ENCODE measurements at regions not wholly inside any gene's neighbourhood (a gene's known extent, or its start where the extent isn't known, plus 50 kb on each side); places are given as distances from the start of the nearest gene placed in this dataset.

GRCh38 chr2:54396798-54397197, 59.3 kb upstream of the SPTBN1 start:
- H2AFZ ChIP-seq (ENCODE audit: low read depth, low read length), result no peak overlapping the region
- no peaks in the 10 kb centered on the region for H3K9me3 ChIP-seq (ENCODE audit: low read length)
- H3K4me2 ChIP-seq (ENCODE audit: low read length), result no peak overlapping the region
- H3K9me2 ChIP-seq (ENCODE audit: insufficient read depth, low read length), result no peaks in the 10 kb centered on the region
- H3K27ac ChIP-seq (ENCODE audit: low read length), result no peak overlapping the region
- H3F3A ChIP-seq (ENCODE audit: insufficient read depth, low read length, poor library complexity, severe bottlenecking), result no peaks in the 10 kb centered on the region
- no peaks in the 10 kb centered on the region for H3K27me3 ChIP-seq (ENCODE audit: insufficient read depth, low read depth, low read length)
- no peak overlapping the region for H3K4me3 ChIP-seq (ENCODE audit: low read length)
- no peaks in the 10 kb centered on the region for H4K20me1 ChIP-seq (ENCODE audit: insufficient read depth)
- no peak for TF ChIP-seq REST (IDR thresholded peaks at IDR 0.05; ENCODE audit: borderline replicate concordance)
- no peak for TF ChIP-seq EZH2 (IDR thresholded peaks at IDR 0.05; ENCODE audit: borderline replicate concordance, insufficient read depth, low read length, poor library complexity, severe bottlenecking)
- TF ChIP-seq MXI1 (conservative IDR thresholded peaks at IDR 0.05; ENCODE audit: poor library complexity, severe bottlenecking), result no peak
- no peak for TF ChIP-seq SMC3 (conservative IDR thresholded peaks at IDR 0.05; ENCODE audit: poor library complexity)
- no peak for TF ChIP-seq POLR2AphosphoS5 (IDR thresholded peaks at IDR 0.05)
- TF ChIP-seq RAD21 (conservative IDR thresholded peaks at IDR 0.05), result no peak
- no peak for TF ChIP-seq TAF1 (IDR thresholded peaks at IDR 0.05; ENCODE audit: low read depth)
- TF ChIP-seq EP300 (conservative IDR thresholded peaks at IDR 0.05; ENCODE audit: poor library complexity, severe bottlenecking), result no peak
- TF ChIP-seq CTCF (IDR thresholded peaks at IDR 0.05; ENCODE audit: poor library complexity, severe bottlenecking), result no peak
- no peaks in the 10 kb centered on the region for H3K79me2 ChIP-seq (replicated peaks; ENCODE audit: insufficient read depth, low read length)
- no peak overlapping the region for H3K9ac ChIP-seq (ENCODE audit: low read length)
- no peaks in the 10 kb centered on the region for H3K36me3 ChIP-seq (ENCODE audit: insufficient read depth, low read length)

GRCh38 chr2:54397426-54397825, 58.7 kb upstream of the SPTBN1 start:
- TF ChIP-seq CTCF (IDR thresholded peaks at IDR 0.05; ENCODE audit: poor library complexity, severe bottlenecking), result no peak
- no peak for TF ChIP-seq POLR2AphosphoS5 (IDR thresholded peaks at IDR 0.05)
- no peak for TF ChIP-seq EP300 (conservative IDR thresholded peaks at IDR 0.05; ENCODE audit: poor library complexity, severe bottlenecking)
- no peak for TF ChIP-seq TAF1 (IDR thresholded peaks at IDR 0.05; ENCODE audit: low read depth)
- TF ChIP-seq EZH2 (IDR thresholded peaks at IDR 0.05; ENCODE audit: borderline replicate concordance, insufficient read depth, low read length, poor library complexity, severe bottlenecking), result no peak
- TF ChIP-seq MXI1 (conservative IDR thresholded peaks at IDR 0.05; ENCODE audit: poor library complexity, severe bottlenecking), result no peak
- TF ChIP-seq REST (IDR thresholded peaks at IDR 0.05; ENCODE audit: borderline replicate concordance), result no peak
- TF ChIP-seq SMC3 (conservative IDR thresholded peaks at IDR 0.05; ENCODE audit: poor library complexity), result no peak
- no peak for TF ChIP-seq RAD21 (conservative IDR thresholded peaks at IDR 0.05)
- no peaks in the 10 kb centered on the region for H3K27me3 ChIP-seq (ENCODE audit: insufficient read depth, low read depth, low read length)
- H4K20me1 ChIP-seq (ENCODE audit: insufficient read depth), result no peaks in the 10 kb centered on the region
- no peak overlapping the region for H3K4me2 ChIP-seq (ENCODE audit: low read length)
- H3K36me3 ChIP-seq (ENCODE audit: insufficient read depth, low read length), result no peaks in the 10 kb centered on the region
- H3K27ac ChIP-seq (ENCODE audit: low read length), result no peak overlapping the region
- no peaks in the 10 kb centered on the region for H3K9me3 ChIP-seq (ENCODE audit: low read length)
- no peaks in the 10 kb centered on the region for H3F3A ChIP-seq (ENCODE audit: insufficient read depth, low read length, poor library complexity, severe bottlenecking)
- no peak overlapping the region for H3K4me3 ChIP-seq (ENCODE audit: low read length)
- H3K9me2 ChIP-seq (ENCODE audit: insufficient read depth, low read length), result no peaks in the 10 kb centered on the region
- no peak overlapping the region for H2AFZ ChIP-seq (ENCODE audit: low read depth, low read length)
- H3K9ac ChIP-seq (ENCODE audit: low read length), result no peak overlapping the region
- no peaks in the 10 kb centered on the region for H3K79me2 ChIP-seq (replicated peaks; ENCODE audit: insufficient read depth, low read length)

All from neural cell (in vitro differentiated cells).